ENCODE measurements at regions not wholly inside any gene's neighbourhood (a gene's known extent, or its start where the extent isn't known, plus 50 kb on each side); places are given as distances from the start of the nearest gene placed in this dataset.
"Not testable (repeated sequence)": the region's sequence is repeated elsewhere in the genome, so short reads cannot be mapped to it uniquely, and the experiment has no call there.

DNA sequence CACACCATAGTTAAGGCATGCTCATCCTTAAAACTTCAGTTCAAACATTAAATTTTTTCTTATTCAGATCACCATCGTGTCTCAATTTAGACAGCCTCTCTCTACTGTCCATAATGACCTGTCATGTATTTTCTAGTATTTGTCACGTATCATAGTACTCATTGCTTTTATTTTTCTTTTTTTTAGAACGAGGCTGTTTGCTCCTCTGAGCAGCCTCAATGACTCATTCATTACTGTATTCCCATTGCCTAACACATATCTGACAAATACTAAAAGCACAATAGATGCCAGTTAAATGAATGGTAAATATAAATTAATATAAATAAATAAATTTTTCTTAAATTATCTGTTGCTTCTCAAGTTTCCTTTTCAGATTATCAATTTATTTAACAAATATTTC is 245.5 kb downstream of the TUBA3C start:
- H3K27ac Mint-ChIP-seq = no peak overlapping the region
- intact Hi-C loops (cut with micrococcal nuclease) = no loop called here
- ChIA-PET CTCF (ENCODE audit: partially characterized antibody) (no interaction called here), POLR2A (ENCODE audit: partially characterized antibody) (no interaction called here)
- no peak for DNase-seq
- no peaks in the 10 kb centered on the region for H3K4me1 Mint-ChIP-seq
- Histone ChIP-seq H3K4me1 (ENCODE audit: insufficient read depth, low read length) (no peaks in the 10 kb centered on the region), H3K9me3 (ENCODE audit: control insufficient read depth in 1 of 2, low read length in 2 of 2) (no peaks in the 10 kb centered on the region), H3K4me3 (ENCODE audit: low read length in 2 of 2) (no peak overlapping the region), H3K36me3 (ENCODE audit: insufficient read depth, low read length) (no peaks in the 10 kb centered on the region), H3K27me3 (ENCODE audit: insufficient read depth, low read length) (no peaks in the 10 kb centered on the region), H3K27ac (ENCODE audit: low read depth, low read length) (no peak overlapping the region)
- H3K36me3 Mint-ChIP-seq = no peaks in the 10 kb centered on the region
- peaks cover 0 to 2% (median 0%) of the 10 kb centered on the region in 8 donors for H3K9me3 Mint-ChIP-seq
- H3K27me3 Mint-ChIP-seq = peaks cover 0 to 4% of the 10 kb centered on the region in 2 donors
- no peak overlapping the region for H3K4me3 Mint-ChIP-seq

DNA sequence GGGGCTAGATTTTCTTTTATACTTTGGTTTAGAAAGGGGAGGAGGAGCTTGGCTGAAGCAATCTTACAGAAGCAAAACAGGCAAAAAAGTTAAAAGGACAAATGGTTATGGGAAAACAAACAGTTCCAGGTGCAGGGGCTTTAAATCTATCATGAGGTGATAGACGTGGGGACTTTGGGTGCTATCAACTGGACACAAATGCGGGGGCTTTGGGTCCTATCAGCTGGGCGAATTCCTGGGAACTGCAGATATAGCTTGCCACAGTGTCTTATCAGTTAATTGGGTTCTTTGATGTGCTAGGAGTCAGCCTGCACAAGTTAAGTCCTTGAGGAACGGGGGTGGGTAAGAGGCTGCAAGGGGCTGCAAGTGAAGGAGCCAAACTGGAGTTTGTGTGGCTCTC is 260.6 kb downstream of the TUBA3C start:
- Mint-ChIP-seq H3K27ac (no peak overlapping the region), H3K36me3 (no peaks in the 10 kb centered on the region), H3K4me1 (no peaks in the 10 kb centered on the region), H3K27me3 (no peaks in the 10 kb centered on the region), H3K4me3 (no peak overlapping the region), H3K9me3 (no peaks in the 10 kb centered on the region)
- POLR2A ChIA-PET (ENCODE audit: partially characterized antibody) = no interaction called here
- DNase-seq = no peak
- Histone ChIP-seq H3K4me1 (ENCODE audit: insufficient read depth, low read length) (no peaks in the 10 kb centered on the region), H3K9me3 (ENCODE audit: control insufficient read depth in 1 of 2, low read length in 2 of 2) (no peaks in the 10 kb centered on the region), H3K4me3 (ENCODE audit: low read length in 2 of 2) (no peak overlapping the region), H3K36me3 (ENCODE audit: insufficient read depth, low read length) (no peaks in the 10 kb centered on the region), H3K27ac (ENCODE audit: low read depth, low read length) (no peak overlapping the region), H3K27me3 (ENCODE audit: insufficient read depth, low read length) (no peaks in the 10 kb centered on the region)
- CTCF ChIA-PET (ENCODE audit: partially characterized antibody) = no interaction called here
- intact Hi-C loops (cut with micrococcal nuclease) = no loop called here

DNA sequence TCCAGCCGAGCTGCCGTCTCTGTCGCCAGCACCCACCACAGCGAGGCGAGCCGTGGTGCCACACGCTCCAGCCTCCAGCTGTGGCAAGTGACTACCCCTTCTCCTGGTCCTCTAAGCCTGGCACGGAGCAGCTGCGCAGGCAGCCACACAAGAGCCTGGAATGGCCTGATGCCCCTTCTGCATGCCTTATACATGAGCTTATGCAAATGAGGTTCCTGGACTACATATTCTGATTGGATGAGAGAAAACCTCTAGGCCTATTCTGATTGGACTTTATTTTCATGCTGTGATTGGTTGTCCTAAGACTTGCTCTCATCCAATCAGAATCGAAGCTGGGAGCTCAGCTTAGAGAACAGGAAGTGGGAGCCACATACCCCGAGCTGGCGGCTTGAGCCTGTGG is 276.5 kb downstream of the TUBA3C start:
- H3K27me3 ChIP-seq (ENCODE audit: insufficient read depth, low read length); H3K9me3 ChIP-seq (ENCODE audit: control insufficient read depth in 1 of 2, low read length in 2 of 2); H3K4me1 ChIP-seq (ENCODE audit: insufficient read depth, low read length); H3K4me3 Mint-ChIP-seq; H3K27me3 Mint-ChIP-seq; H3K4me3 ChIP-seq (ENCODE audit: low read length in 2 of 2); H3K4me1 Mint-ChIP-seq; H3K36me3 Mint-ChIP-seq; H3K36me3 ChIP-seq (ENCODE audit: insufficient read depth, low read length); CTCF ChIA-PET (ENCODE audit: partially characterized antibody); H3K27ac Mint-ChIP-seq; H3K27ac ChIP-seq (ENCODE audit: low read depth, low read length); POLR2A ChIA-PET (ENCODE audit: partially characterized antibody); DNase-seq; intact Hi-C loops (cut with micrococcal nuclease): not testable (repeated sequence)
- H3K9me3 Mint-ChIP-seq = peaks cover 2 to 29% (median 14%) of the 10 kb centered on the region in 8 donors

- H3K27me3 Mint-ChIP-seq; H3K4me3 ChIP-seq (ENCODE audit: low read length in 2 of 2); H3K4me3 Mint-ChIP-seq; POLR2A ChIA-PET (ENCODE audit: partially characterized antibody); H3K9me3 Mint-ChIP-seq; DNase-seq; CTCF ChIA-PET (ENCODE audit: partially characterized antibody); H3K27ac Mint-ChIP-seq; H3K4me1 Mint-ChIP-seq; H3K27ac ChIP-seq (ENCODE audit: low read depth, low read length); H3K36me3 Mint-ChIP-seq; H3K9me3 ChIP-seq (ENCODE audit: control insufficient read depth in 1 of 2, low read length in 2 of 2); H3K27me3 ChIP-seq (ENCODE audit: insufficient read depth, low read length); intact Hi-C loops (cut with micrococcal nuclease); H3K4me1 ChIP-seq (ENCODE audit: insufficient read depth, low read length); H3K36me3 ChIP-seq (ENCODE audit: insufficient read depth, low read length): not testable (repeated sequence)
These were observed 286.2 kb downstream of the TUBA3C start for GRCh38 chr13:18895411-18895810.

GRCh38 chr13:18891242-18891641 is 290.4 kb downstream of the TUBA3C start:
- H3K4me1 Mint-ChIP-seq; H3K9me3 ChIP-seq (ENCODE audit: control insufficient read depth in 1 of 2, low read length in 2 of 2); H3K27me3 ChIP-seq (ENCODE audit: insufficient read depth, low read length); H3K4me3 Mint-ChIP-seq; H3K27ac Mint-ChIP-seq; intact Hi-C loops (cut with micrococcal nuclease); H3K9me3 Mint-ChIP-seq; H3K4me1 ChIP-seq (ENCODE audit: insufficient read depth, low read length); POLR2A ChIA-PET (ENCODE audit: partially characterized antibody); H3K4me3 ChIP-seq (ENCODE audit: low read length in 2 of 2); H3K27me3 Mint-ChIP-seq; H3K27ac ChIP-seq (ENCODE audit: low read depth, low read length); DNase-seq; H3K36me3 ChIP-seq (ENCODE audit: insufficient read depth, low read length); H3K36me3 Mint-ChIP-seq: not testable (repeated sequence)
- CTCF ChIA-PET (ENCODE audit: partially characterized antibody) = interaction anchor here (1.5 kb wide), 1 partner anchor 12 kb away, joined by 4 read pairs; no protein-coding TSS in a partner anchor

GRCh38 chr13:18874875-18875789 is 306.5 kb downstream of the TUBA3C start:
- POLR2A ChIA-PET (ENCODE audit: partially characterized antibody); DNase-seq; H3K4me1 Mint-ChIP-seq; H3K27ac Mint-ChIP-seq; H3K9me3 Mint-ChIP-seq; intact Hi-C loops (cut with micrococcal nuclease); H3K27ac ChIP-seq (ENCODE audit: low read depth, low read length); H3K4me1 ChIP-seq (ENCODE audit: insufficient read depth, low read length); H3K36me3 ChIP-seq (ENCODE audit: insufficient read depth, low read length); H3K4me3 ChIP-seq (ENCODE audit: low read length in 2 of 2); H3K4me3 Mint-ChIP-seq; CTCF ChIA-PET (ENCODE audit: partially characterized antibody); H3K9me3 ChIP-seq (ENCODE audit: control insufficient read depth in 1 of 2, low read length in 2 of 2); H3K36me3 Mint-ChIP-seq; H3K27me3 ChIP-seq (ENCODE audit: insufficient read depth, low read length); H3K27me3 Mint-ChIP-seq: not testable (repeated sequence)

- H3K27me3 Mint-ChIP-seq; intact Hi-C loops (cut with micrococcal nuclease); H3K36me3 ChIP-seq (ENCODE audit: insufficient read depth, low read length); DNase-seq; POLR2A ChIA-PET (ENCODE audit: partially characterized antibody); H3K4me3 ChIP-seq (ENCODE audit: low read length in 2 of 2); H3K27ac Mint-ChIP-seq; H3K9me3 Mint-ChIP-seq; H3K4me1 Mint-ChIP-seq; H3K27ac ChIP-seq (ENCODE audit: low read depth, low read length); H3K36me3 Mint-ChIP-seq; H3K4me1 ChIP-seq (ENCODE audit: insufficient read depth, low read length); H3K4me3 Mint-ChIP-seq; H3K9me3 ChIP-seq (ENCODE audit: control insufficient read depth in 1 of 2, low read length in 2 of 2); CTCF ChIA-PET (ENCODE audit: partially characterized antibody); H3K27me3 ChIP-seq (ENCODE audit: insufficient read depth, low read length): not testable (repeated sequence)
These were observed 311.1 kb downstream of the TUBA3C start for GRCh38 chr13:18870557-18870956.

DNA sequence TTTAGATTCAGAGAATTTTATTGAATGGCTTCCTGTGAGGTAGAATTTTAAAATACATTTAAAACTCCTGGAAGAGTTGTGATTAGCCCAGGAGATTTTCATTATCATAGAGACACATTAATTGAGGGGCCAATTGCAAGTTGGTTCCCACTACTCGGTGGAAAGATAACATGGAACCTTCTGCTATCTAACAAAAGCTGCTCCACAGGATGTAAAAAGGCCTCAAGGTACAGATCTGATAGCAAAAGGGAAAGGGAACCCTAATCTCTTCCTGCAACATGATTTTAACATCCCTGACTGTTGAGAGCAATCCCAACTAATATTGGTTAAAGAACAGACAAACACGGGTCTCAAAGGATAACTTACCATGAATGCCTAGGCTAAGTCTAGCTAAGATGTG is 312.3 kb downstream of the TUBA3C start:
- H3K9me3 Mint-ChIP-seq; intact Hi-C loops (cut with micrococcal nuclease); H3K4me1 Mint-ChIP-seq; H3K36me3 Mint-ChIP-seq; H3K27me3 Mint-ChIP-seq; H3K27me3 ChIP-seq (ENCODE audit: insufficient read depth, low read length); CTCF ChIA-PET (ENCODE audit: partially characterized antibody); H3K27ac Mint-ChIP-seq; DNase-seq; H3K27ac ChIP-seq (ENCODE audit: low read depth, low read length); H3K36me3 ChIP-seq (ENCODE audit: insufficient read depth, low read length); POLR2A ChIA-PET (ENCODE audit: partially characterized antibody); H3K4me1 ChIP-seq (ENCODE audit: insufficient read depth, low read length); H3K9me3 ChIP-seq (ENCODE audit: control insufficient read depth in 1 of 2, low read length in 2 of 2); H3K4me3 Mint-ChIP-seq; H3K4me3 ChIP-seq (ENCODE audit: low read length in 2 of 2): not testable (repeated sequence)
